K562 (cell line): ENCODE measurements at regions not wholly inside any gene's neighbourhood (a gene's known extent, or its start where the extent isn't known, plus 50 kb on each side); places are given as distances from the start of the nearest gene placed in this dataset.

Experiments
- ARID1B ChIP-seq: fragments of 450-650 bp; IDR thresholded peaks from 2 replicates; pipeline ENCODE4 v1.6.1; 2016; ENCODE audit warnings: antibody characterized with exemption, mild to moderate bottlenecking, inconsistent platforms
- CEBPB ChIP-seq: fragments of 450-650 bp; IDR thresholded peaks from 2 replicates; pipeline ENCODE4 v1.6.1; 2016; ENCODE audit warnings: missing genetic modification characterization, missing compliant biosample characterization
- CTCFL ChIP-seq: IDR thresholded peaks from 2 replicates; pipeline ENCODE4 v1.6.1; 2011; ENCODE audit warnings: borderline replicate concordance, low read depth, mild to moderate bottlenecking, moderate library complexity, low read length; ENCODE audit not compliant: insufficient read depth, poor library complexity, severe bottlenecking
- DLX4 ChIP-seq: fragments of 250-450 bp; sonication (Bioruptor Pico); IDR thresholded peaks from 2 replicates; pipeline ENCODE4 v1.6.1; 2021; ENCODE audit warnings: mild to moderate bottlenecking
- NELFE ChIP-seq: IDR thresholded peaks from 2 replicates; pipeline ENCODE4 v1.6.1; 2011; ENCODE audit warnings: mild to moderate bottlenecking; ENCODE audit not compliant: insufficient read depth, insufficient read length
- NR1H2 ChIP-seq: sonication (generic); formaldehyde crosslinking; IDR thresholded peaks from 2 replicates; pipeline ENCODE4 v1.4.0; 2020; ENCODE audit warnings: mild to moderate bottlenecking, missing genetic modification reagents
- PATZ1 ChIP-seq: fragments of 250-450 bp; sonication (Bioruptor Pico); IDR thresholded peaks from 2 replicates; pipeline ENCODE4 v1.5.0; 2020; ENCODE audit warnings: mild to moderate bottlenecking, borderline replicate concordance
- POLR2AphosphoS2 ChIP-seq: IDR thresholded peaks from 2 replicates; pipeline ENCODE4 v1.6.1; 2012; ENCODE audit warnings: low read length, improper control_type of control experiment
- PPARD ChIP-seq: fragments of 250-450 bp; sonication (Bioruptor Pico); IDR thresholded peaks from 2 replicates; pipeline ENCODE4 v1.8.0; 2022; ENCODE audit warnings: inconsistent platforms, mild to moderate bottlenecking, moderate library complexity
- RUNX1 ChIP-seq: sonication (generic); IDR thresholded peaks from 2 replicates; pipeline ENCODE4 v1.6.1; 2016; ENCODE audit warnings: antibody characterized with exemption, low read depth
- TAF1 ChIP-seq: IDR thresholded peaks from 2 replicates; pipeline ENCODE4 v1.6.1; 2011; ENCODE audit warnings: mild to moderate bottlenecking, low read length, moderate library complexity; ENCODE audit not compliant: insufficient read depth, control insufficient read depth, severe bottlenecking; ENCODE audit errors: extremely low read depth
- TEAD4 ChIP-seq, 2 experiments: sonication (generic) in 1 of 2; formaldehyde crosslinking in 1 of 2; IDR thresholded peaks; 2 replicates each; pipeline versions ENCODE4 v1.6.1 to v1.8.0; 2012 to 2022; ENCODE audit warnings: borderline replicate concordance in 1 of 2, inconsistent platforms in 1 of 2, low read length in 1 of 2, mild to moderate bottlenecking in 1 of 2, missing genetic modification reagents in 1 of 2
- UBTF ChIP-seq, 2 experiments: IDR thresholded peaks; 2 replicates each; pipeline ENCODE4 v1.6.1; 2012; ENCODE audit warnings: improper control_type of control experiment in 2 of 2, low read depth in 2 of 2, low read length in 2 of 2, borderline replicate concordance in 1 of 2
- WHSC1 ChIP-seq: IDR thresholded peaks from one replicate; pipeline ENCODE4 v1.6.1; 2012; ENCODE audit warnings: low read length, control low read depth, inconsistent platforms

- TF ChIP-seq UBTF (IDR thresholded peaks at IDR 0.05; ENCODE audit: borderline replicate concordance in 1 of 2, low read depth in 2 of 2, low read length in 2 of 2) (no peak), TAF1 (no peak), TEAD4 (IDR thresholded peaks at IDR 0.05; ENCODE audit: low read length) (no peak; the same call in 1 of the 2 replicates), TEAD4 (CRISPR knock-in tag; IDR thresholded peaks at IDR 0.05; ENCODE audit: borderline replicate concordance) (no peak), CTCFL (no peak), NR1H2 (CRISPR knock-in tag) (no peak), PPARD (CRISPR knock-in tag) (no peak), NELFE (no peak), RUNX1 (no peak), POLR2AphosphoS2 (no peak), ARID1B (peak; percentile 69), CEBPB (tag) (peak; percentile 91), PATZ1 (CRISPR knock-in tag) (no peak), WHSC1 (no peak), DLX4 (no peak)
These were observed 185.2 kb upstream of the SLC38A2 start (continued) for GRCh38 chr12:46557539-46558373.
